Activated naive CD4-positive, alpha-beta T cell treated with anti-CD3 and anti-CD28 coated beads for 36 hours (primary cell): ENCODE measurements at regions not wholly inside any gene's neighbourhood (a gene's known extent, or its start where the extent isn't known, plus 50 kb on each side); places are given as distances from the start of the nearest gene placed in this dataset.
"Not testable (repeated sequence)": the region's sequence is repeated elsewhere in the genome, so short reads cannot be mapped to it uniquely, and the experiment has no call there.

Experiments
- CTCF ChIA-PET: fragments of 350-600 bp; sonication (Branson Sonifier 250); formaldehyde crosslinking; loops from one replicate; lab custom pipeline; 2021; ENCODE audit warnings: antibody characterized with exemption; lab: Charles Lee
- DNase-seq: peaks from one replicate; pipeline ENCODE4 v3.0.0-alpha.2; 2020
- H3K27ac Mint-ChIP-seq: one replicate; pipeline ENCODE4 v1.8.0; 2021; ENCODE audit warnings: mild to moderate bottlenecking, mixed read lengths
- H3K27me3 Mint-ChIP-seq: one replicate; pipeline ENCODE4 v1.8.0; 2021; ENCODE audit warnings: low read depth, mixed read lengths
- H3K36me3 Mint-ChIP-seq: one replicate; pipeline ENCODE4 v1.8.0; 2021; ENCODE audit warnings: low read depth, mixed read lengths
- H3K4me1 Mint-ChIP-seq: one replicate; pipeline ENCODE4 v1.8.0; 2021; ENCODE audit warnings: low read depth, mixed read lengths
- H3K4me3 Mint-ChIP-seq: one replicate; pipeline ENCODE4 v1.8.0; 2021; ENCODE audit warnings: mild to moderate bottlenecking, moderate library complexity, mixed read lengths
- H3K9me3 Mint-ChIP-seq: one replicate; pipeline ENCODE4 v1.8.0; 2021; ENCODE audit warnings: mixed read lengths
- intact Hi-C: fragments of 100-400 bp; cut with micrococcal nuclease; formaldehyde crosslinking; loops from one replicate; pipeline ENCODE4 v1.15.1; 2023

- no peak overlapping the region for H3K27ac Mint-ChIP-seq
- DNase-seq, result no peak
- peaks cover 14% of the 10 kb centered on the region for H3K4me1 Mint-ChIP-seq
- no peaks in the 10 kb centered on the region for H3K36me3 Mint-ChIP-seq
- H3K9me3 Mint-ChIP-seq, result peaks cover 16% of the 10 kb centered on the region
- CTCF ChIA-PET, result interaction anchor here (0.6 kb wide), 1 partner anchor 16 kb away, joined by 5 read pairs; no protein-coding TSS in a partner anchor
- intact Hi-C loops, result no loop called here
- H3K27me3 Mint-ChIP-seq, result no peaks in the 10 kb centered on the region
- H3K4me3 Mint-ChIP-seq, result no peak overlapping the region
Measured at GRCh38 chr14:104230946-104231345, 92.6 kb downstream of the KIF26A start.

- CTCF ChIA-PET, result no interaction called here
- Mint-ChIP-seq H3K9me3 (peaks cover 16% of the 10 kb centered on the region), H3K36me3 (no peaks in the 10 kb centered on the region)
Measured at GRCh38 chr14:104232070-104232484, 93.7 kb downstream of the KIF26A start.

GRCh38 chr14:104234007-104234786, 95.8 kb downstream of the KIF26A start:
- DNase-seq, intact Hi-C loops, H3K27me3 Mint-ChIP-seq, H3K27ac Mint-ChIP-seq, CTCF ChIA-PET, H3K36me3 Mint-ChIP-seq, H3K4me1 Mint-ChIP-seq, H3K4me3 Mint-ChIP-seq: not testable (repeated sequence)
- peaks cover 16% of the 10 kb centered on the region for H3K9me3 Mint-ChIP-seq

More at GRCh38 chr14:104232070-104232484, 93.7 kb downstream of the KIF26A start:
- no peak overlapping the region for H3K27ac Mint-ChIP-seq
- H3K27me3 Mint-ChIP-seq, result no peaks in the 10 kb centered on the region
- DNase-seq, result no peak
- intact Hi-C loops, result no loop called here
- H3K4me1 Mint-ChIP-seq, result peaks cover 7% of the 10 kb centered on the region
- no peak overlapping the region for H3K4me3 Mint-ChIP-seq

GRCh38 chr14:104235686-104236085, 97.3 kb downstream of the KIF26A start:
- Mint-ChIP-seq H3K4me3 (no peak overlapping the region), H3K4me1 (no peaks in the 10 kb centered on the region), H3K27me3 (peaks cover 6% of the 10 kb centered on the region), H3K27ac (no peak overlapping the region), H3K9me3 (peaks cover 16% of the 10 kb centered on the region), H3K36me3 (no peaks in the 10 kb centered on the region)
- intact Hi-C loops, result no loop called here
- CTCF ChIA-PET, result interaction anchor here (0.6 to 0.9 kb wide), 2 partner anchors 74 to 91 kb away, joined by 3 read pairs; no protein-coding TSS in a partner anchor
- no peak for DNase-seq

GRCh38 chr14:104237651-104238423, 99.5 kb downstream of the KIF26A start:
- no peak for DNase-seq
- CTCF ChIA-PET, result no interaction called here
- Mint-ChIP-seq H3K27me3 (peaks cover 6% of the 10 kb centered on the region), H3K4me1 (no peaks in the 10 kb centered on the region), H3K36me3 (no peaks in the 10 kb centered on the region), H3K9me3 (peaks cover 16% of the 10 kb centered on the region), H3K4me3 (no peak overlapping the region), H3K27ac (no peak overlapping the region)
- intact Hi-C loops, result no loop called here

- peaks cover 6% of the 10 kb centered on the region for H3K27me3 Mint-ChIP-seq
- intact Hi-C loops, result no loop called here
- no peaks in the 10 kb centered on the region for H3K36me3 Mint-ChIP-seq
- peaks cover 12% of the 10 kb centered on the region for H3K9me3 Mint-ChIP-seq
- H3K4me1 Mint-ChIP-seq, result no peaks in the 10 kb centered on the region
- CTCF ChIA-PET, result no interaction called here
- H3K27ac Mint-ChIP-seq, result no peak overlapping the region
- no peak for DNase-seq
- H3K4me3 Mint-ChIP-seq, result no peak overlapping the region
Measured at GRCh38 chr14:104238424-104239184, 100.2 kb downstream of the KIF26A start.

GRCh38 chr14:104239185-104239775, 100.9 kb downstream of the KIF26A start:
- no peaks in the 10 kb centered on the region for H3K4me1 Mint-ChIP-seq
- CTCF ChIA-PET, result no interaction called here
- DNase-seq, result no peak
- H3K4me3 Mint-ChIP-seq, result no peak overlapping the region
- H3K36me3 Mint-ChIP-seq, result no peaks in the 10 kb centered on the region
- H3K27ac Mint-ChIP-seq, result no peak overlapping the region
- peaks cover 6% of the 10 kb centered on the region for H3K27me3 Mint-ChIP-seq
- H3K9me3 Mint-ChIP-seq, result peaks cover 5% of the 10 kb centered on the region
- intact Hi-C loops, result no loop called here

GRCh38 chr14:104239861-104240301, 101.5 kb downstream of the KIF26A start:
- DNase-seq, result no peak
- Mint-ChIP-seq H3K9me3 (peaks cover 3% of the 10 kb centered on the region), H3K36me3 (no peaks in the 10 kb centered on the region), H3K4me1 (no peaks in the 10 kb centered on the region), H3K27ac (no peak overlapping the region), H3K4me3 (no peak overlapping the region), H3K27me3 (peaks cover 6% of the 10 kb centered on the region)
- CTCF ChIA-PET, result no interaction called here
- intact Hi-C loops, result no loop called here

GRCh38 chr14:104240434-104241157, 102.2 kb downstream of the KIF26A start:
- H3K9me3 Mint-ChIP-seq, result peaks cover under 1% of the 10 kb centered on the region
- no peak for DNase-seq
- no peak overlapping the region for H3K27ac Mint-ChIP-seq
- intact Hi-C loops, result no loop called here
- H3K4me1 Mint-ChIP-seq, result no peaks in the 10 kb centered on the region
- no peaks in the 10 kb centered on the region for H3K36me3 Mint-ChIP-seq
- no peak overlapping the region for H3K4me3 Mint-ChIP-seq
- CTCF ChIA-PET, result interaction anchor here (0.7 kb wide), 1 partner anchor 138 kb away, joined by 3 read pairs; no protein-coding TSS in a partner anchor
- H3K27me3 Mint-ChIP-seq, result peaks cover 6% of the 10 kb centered on the region

- CTCF ChIA-PET, result no interaction called here
- H3K9me3 Mint-ChIP-seq, result peaks cover 2% of the 10 kb centered on the region
- no peak overlapping the region for H3K4me3 Mint-ChIP-seq
- intact Hi-C loops, result no loop called here
- DNase-seq, result no peak
- no peaks in the 10 kb centered on the region for H3K36me3 Mint-ChIP-seq
- peaks cover 3% of the 10 kb centered on the region for H3K27me3 Mint-ChIP-seq
- H3K27ac Mint-ChIP-seq, result no peak overlapping the region
- H3K4me1 Mint-ChIP-seq, result no peaks in the 10 kb centered on the region
Measured at GRCh38 chr14:104243200-104243599, 104.8 kb downstream of the KIF26A start.

GRCh38 chr14:104244221-104245011, 106.0 kb downstream of the KIF26A start:
- intact Hi-C loops, result no loop called here
- Mint-ChIP-seq H3K4me3 (no peak overlapping the region), H3K27me3 (no peaks in the 10 kb centered on the region), H3K27ac (no peak overlapping the region), H3K9me3 (peaks cover 2% of the 10 kb centered on the region), H3K4me1 (no peaks in the 10 kb centered on the region), H3K36me3 (no peaks in the 10 kb centered on the region)
- CTCF ChIA-PET, result no interaction called here
- no peak for DNase-seq
